ENCODE measurements at regions not wholly inside any gene's neighbourhood (a gene's known extent, or its start where the extent isn't known, plus 50 kb on each side); places are given as distances from the start of the nearest gene placed in this dataset.

DNA sequence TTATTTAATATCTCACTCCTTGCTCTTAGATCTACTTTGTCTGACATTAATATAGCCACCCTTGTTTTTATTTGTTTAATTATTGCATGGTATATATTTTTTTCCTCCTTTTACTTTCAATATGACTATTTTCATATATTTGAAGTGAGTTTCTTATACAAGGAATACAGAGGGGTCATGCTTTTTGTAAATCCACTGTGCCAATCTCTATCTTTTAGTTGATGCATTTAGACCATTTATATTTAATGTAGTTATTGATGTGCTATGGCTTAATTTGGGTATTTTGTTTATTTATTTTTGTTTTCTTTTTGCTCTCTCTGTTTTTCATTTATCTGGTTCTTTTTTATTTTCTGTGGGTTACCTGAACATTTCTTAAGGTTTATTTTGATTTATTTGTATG is 750.6 kb downstream of the TMEM182 start:
- ChIA-PET POLR2A (no interaction called here), CTCF (no interaction called here)
- H3K9me3 ChIP-seq (ENCODE audit: control insufficient read depth, insufficient read depth, low read depth, low read length) = peaks cover 14% of the 10 kb centered on the region
- in situ Hi-C loops (cut with HindIII; ENCODE audit: low pct_unique_long_range_greater_than_20kb, low sequenced_read_pairs) = no loop called here
- ATAC-seq = no peak
- BruUV-seq (replicated peaks) = no TSS peak
- H3K4me3 ChIP-seq (ENCODE audit: low read depth in 2 of 2, low read length in 2 of 2) = no peak overlapping the region
- H3K36me3 ChIP-seq (ENCODE audit: control insufficient read depth, insufficient read depth, low read length) = no peaks in the 10 kb centered on the region
- no peaks in the 10 kb centered on the region for H3K4me1 ChIP-seq (ENCODE audit: control insufficient read depth, insufficient read depth, low read length)
- no peak for DNase-seq (ENCODE audit: low read depth, low spot score)
- intact Hi-C loops (cut with micrococcal nuclease; ENCODE audit: unreplicated experiment) = no loop called here
- H3K27me3 ChIP-seq (ENCODE audit: control insufficient read depth, insufficient read depth, low read length) = no peaks in the 10 kb centered on the region
- TF ChIP-seq, protein P1, sequence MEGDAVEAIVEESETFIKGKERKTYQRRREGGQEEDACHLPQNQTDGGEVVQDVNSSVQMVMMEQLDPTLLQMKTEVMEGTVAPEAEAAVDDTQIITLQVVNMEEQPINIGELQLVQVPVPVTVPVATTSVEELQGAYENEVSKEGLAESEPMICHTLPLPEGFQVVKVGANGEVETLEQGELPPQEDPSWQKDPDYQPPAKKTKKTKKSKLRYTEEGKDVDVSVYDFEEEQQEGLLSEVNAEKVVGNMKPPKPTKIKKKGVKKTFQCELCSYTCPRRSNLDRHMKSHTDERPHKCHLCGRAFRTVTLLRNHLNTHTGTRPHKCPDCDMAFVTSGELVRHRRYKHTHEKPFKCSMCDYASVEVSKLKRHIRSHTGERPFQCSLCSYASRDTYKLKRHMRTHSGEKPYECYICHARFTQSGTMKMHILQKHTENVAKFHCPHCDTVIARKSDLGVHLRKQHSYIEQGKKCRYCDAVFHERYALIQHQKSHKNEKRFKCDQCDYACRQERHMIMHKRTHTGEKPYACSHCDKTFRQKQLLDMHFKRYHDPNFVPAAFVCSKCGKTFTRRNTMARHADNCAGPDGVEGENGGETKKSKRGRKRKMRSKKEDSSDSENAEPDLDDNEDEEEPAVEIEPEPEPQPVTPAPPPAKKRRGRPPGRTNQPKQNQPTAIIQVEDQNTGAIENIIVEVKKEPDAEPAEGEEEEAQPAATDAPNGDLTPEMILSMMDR (IDR thresholded peaks at IDR 0.05) = no peak
- TF ChIP-seq SIN3A (IDR thresholded peaks at IDR 0.05; ENCODE audit: borderline replicate concordance, insufficient read depth, low read depth, low read length) (no peak), POLR2AphosphoS5 (IDR thresholded peaks at IDR 0.05; ENCODE audit: low read depth, low read length) (no peak), TCF7L2 (IDR thresholded peaks at IDR 0.05; ENCODE audit: low read depth, low read length) (no peak)
- TF ChIP-seq, protein P2, sequence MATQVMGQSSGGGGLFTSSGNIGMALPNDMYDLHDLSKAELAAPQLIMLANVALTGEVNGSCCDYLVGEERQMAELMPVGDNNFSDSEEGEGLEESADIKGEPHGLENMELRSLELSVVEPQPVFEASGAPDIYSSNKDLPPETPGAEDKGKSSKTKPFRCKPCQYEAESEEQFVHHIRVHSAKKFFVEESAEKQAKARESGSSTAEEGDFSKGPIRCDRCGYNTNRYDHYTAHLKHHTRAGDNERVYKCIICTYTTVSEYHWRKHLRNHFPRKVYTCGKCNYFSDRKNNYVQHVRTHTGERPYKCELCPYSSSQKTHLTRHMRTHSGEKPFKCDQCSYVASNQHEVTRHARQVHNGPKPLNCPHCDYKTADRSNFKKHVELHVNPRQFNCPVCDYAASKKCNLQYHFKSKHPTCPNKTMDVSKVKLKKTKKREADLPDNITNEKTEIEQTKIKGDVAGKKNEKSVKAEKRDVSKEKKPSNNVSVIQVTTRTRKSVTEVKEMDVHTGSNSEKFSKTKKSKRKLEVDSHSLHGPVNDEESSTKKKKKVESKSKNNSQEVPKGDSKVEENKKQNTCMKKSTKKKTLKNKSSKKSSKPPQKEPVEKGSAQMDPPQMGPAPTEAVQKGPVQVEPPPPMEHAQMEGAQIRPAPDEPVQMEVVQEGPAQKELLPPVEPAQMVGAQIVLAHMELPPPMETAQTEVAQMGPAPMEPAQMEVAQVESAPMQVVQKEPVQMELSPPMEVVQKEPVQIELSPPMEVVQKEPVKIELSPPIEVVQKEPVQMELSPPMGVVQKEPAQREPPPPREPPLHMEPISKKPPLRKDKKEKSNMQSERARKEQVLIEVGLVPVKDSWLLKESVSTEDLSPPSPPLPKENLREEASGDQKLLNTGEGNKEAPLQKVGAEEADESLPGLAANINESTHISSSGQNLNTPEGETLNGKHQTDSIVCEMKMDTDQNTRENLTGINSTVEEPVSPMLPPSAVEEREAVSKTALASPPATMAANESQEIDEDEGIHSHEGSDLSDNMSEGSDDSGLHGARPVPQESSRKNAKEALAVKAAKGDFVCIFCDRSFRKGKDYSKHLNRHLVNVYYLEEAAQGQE (IDR thresholded peaks at IDR 0.05; ENCODE audit: insufficient read depth in 1 of 2, low read depth in 2 of 2, low read length in 1 of 2) = no peak
- no peak overlapping the region for H3K27ac ChIP-seq (ENCODE audit: low read length)

DNA sequence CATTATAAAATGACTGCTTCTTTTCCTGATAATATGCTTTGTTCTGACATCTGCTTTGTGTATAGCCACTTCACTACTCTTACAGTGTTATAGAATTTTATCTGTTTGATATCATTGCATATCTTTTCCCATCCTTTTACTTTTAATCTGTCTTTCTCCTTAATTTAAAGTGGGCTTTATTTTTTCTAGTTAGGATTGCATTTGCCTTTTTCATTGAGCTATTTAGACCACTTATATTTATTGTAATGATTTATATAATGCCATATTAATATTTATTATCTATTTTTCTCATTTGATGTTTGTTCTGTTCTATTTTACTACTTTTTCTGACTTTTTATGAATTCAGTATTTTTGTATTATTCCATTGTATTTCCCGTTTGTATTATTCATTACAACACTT is 758.7 kb downstream of the TMEM182 start:
- intact Hi-C loops (cut with micrococcal nuclease; ENCODE audit: unreplicated experiment) (loop anchor here (5.0 kb wide), 1 partner anchor 52 kb away; no protein-coding TSS in a partner anchor), in situ Hi-C loops (cut with HindIII; ENCODE audit: low pct_unique_long_range_greater_than_20kb, low sequenced_read_pairs) (no loop called here)
- no TSS peak for BruUV-seq (replicated peaks)
- no peak for DNase-seq (ENCODE audit: low read depth, low spot score)
- Histone ChIP-seq H3K27ac (ENCODE audit: low read length) (no peak overlapping the region), H3K4me3 (ENCODE audit: low read depth in 2 of 2, low read length in 2 of 2) (no peak overlapping the region), H3K36me3 (ENCODE audit: control insufficient read depth, insufficient read depth, low read length) (no peaks in the 10 kb centered on the region), H3K4me1 (ENCODE audit: control insufficient read depth, insufficient read depth, low read length) (no peaks in the 10 kb centered on the region), H3K9me3 (ENCODE audit: control insufficient read depth, insufficient read depth, low read depth, low read length) (peaks cover 16% of the 10 kb centered on the region; the same call in 1 of the 2 replicates), H3K27me3 (ENCODE audit: control insufficient read depth, insufficient read depth, low read length) (no peaks in the 10 kb centered on the region)
- TF ChIP-seq, protein P2 (IDR thresholded peaks at IDR 0.05; ENCODE audit: insufficient read depth in 1 of 2, low read depth in 2 of 2, low read length in 1 of 2) = no peak
- no peak for TF ChIP-seq POLR2AphosphoS5 (IDR thresholded peaks at IDR 0.05; ENCODE audit: low read depth, low read length)
- TF ChIP-seq, protein P1 (IDR thresholded peaks at IDR 0.05) = no peak
- no peak for TF ChIP-seq SIN3A (IDR thresholded peaks at IDR 0.05; ENCODE audit: borderline replicate concordance, insufficient read depth, low read depth, low read length)
- TF ChIP-seq TCF7L2 (IDR thresholded peaks at IDR 0.05; ENCODE audit: low read depth, low read length) = no peak
- ChIA-PET POLR2A (no interaction called here), CTCF (no interaction called here)
- no peak for ATAC-seq

Measured in Panc1 (cell line).